ENCODE measurements at regions not wholly inside any gene's neighbourhood (a gene's known extent, or its start where the extent isn't known, plus 50 kb on each side); places are given as distances from the start of the nearest gene placed in this dataset.

GRCh38 chr22:35482974-35483373, 57.7 kb upstream of the RASD2 start:
- TF ChIP-seq CTCF (IDR thresholded peaks at IDR 0.05) (no peak), POLR2A (IDR thresholded peaks at IDR 0.05) (no peak)

Measured in lower leg skin (tissue), 3 donors.